ENCODE measurements at regions not wholly inside any gene's neighbourhood (a gene's known extent, or its start where the extent isn't known, plus 50 kb on each side); places are given as distances from the start of the nearest gene placed in this dataset.
A peak's percentile ranks its signal among the peaks of the same experiment; 100 is the strongest.

DNA sequence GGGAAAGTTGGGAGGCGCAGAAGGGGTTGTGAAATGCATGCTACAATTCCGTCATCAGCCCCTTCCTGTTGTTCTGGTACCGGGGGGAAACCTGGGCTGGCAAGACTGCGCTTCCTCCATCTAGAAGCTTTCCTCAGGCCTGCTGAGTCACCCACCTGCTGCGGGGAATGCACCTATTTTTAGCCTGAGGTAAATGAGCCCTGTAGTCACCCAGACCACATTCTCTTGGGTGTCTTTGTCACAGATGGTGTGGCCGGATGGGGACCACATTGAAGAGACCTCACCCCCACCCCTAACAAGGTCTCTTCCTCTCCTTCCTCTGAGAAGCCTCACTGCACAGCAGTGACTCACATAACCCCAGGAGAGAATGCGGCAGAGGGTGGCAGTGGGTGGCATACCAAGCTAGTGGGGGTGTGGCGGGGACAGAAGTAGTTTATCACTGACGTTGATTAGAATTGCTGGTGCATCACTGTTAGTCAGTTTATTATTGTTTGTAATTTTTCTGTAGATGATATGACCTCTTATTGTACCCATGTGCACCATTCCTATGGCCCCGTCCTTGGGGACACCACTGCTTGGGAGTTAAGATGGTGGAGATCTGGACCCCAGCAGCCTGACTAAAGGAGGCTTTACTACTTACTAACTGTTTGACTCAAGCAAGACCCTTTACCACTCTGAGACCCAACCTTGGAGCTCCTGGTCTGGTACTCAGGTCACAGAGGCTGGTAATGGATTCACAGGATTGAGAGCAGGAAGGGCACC is 83.0 kb upstream of the DUSP5 start:
- no peak for DNase-seq (ENCODE audit: low read depth)

DNA sequence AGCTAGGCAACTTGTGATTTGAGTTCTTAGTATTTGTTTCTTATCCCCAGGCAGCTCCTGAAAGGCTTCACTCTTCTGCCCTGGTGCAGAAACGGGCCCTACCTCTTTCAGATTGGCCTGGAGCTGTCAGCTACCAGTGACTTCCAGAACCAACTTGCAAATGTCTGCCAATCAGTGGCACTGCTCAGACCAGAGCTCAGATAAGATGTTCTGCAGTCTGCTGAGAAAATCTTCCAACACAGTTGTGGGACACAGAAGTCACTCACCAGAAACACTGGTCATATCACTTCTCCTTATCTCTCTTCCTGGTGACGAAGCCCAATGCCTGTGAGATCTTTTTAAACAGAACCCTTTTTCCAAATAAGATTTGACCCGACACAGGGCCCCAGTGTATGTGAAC is 81.9 kb upstream of the DUSP5 start:
- no peak for DNase-seq (ENCODE audit: low read depth)

- DNase-seq (ENCODE audit: low read depth) = no peak
Observed at GRCh38 chr10:110416776-110417711, 80.7 kb upstream of the DUSP5 start.

- DNase-seq (ENCODE audit: low read depth) = no peak
Observed at GRCh38 chr10:110418218-110418617, 79.5 kb upstream of the DUSP5 start.

DNA sequence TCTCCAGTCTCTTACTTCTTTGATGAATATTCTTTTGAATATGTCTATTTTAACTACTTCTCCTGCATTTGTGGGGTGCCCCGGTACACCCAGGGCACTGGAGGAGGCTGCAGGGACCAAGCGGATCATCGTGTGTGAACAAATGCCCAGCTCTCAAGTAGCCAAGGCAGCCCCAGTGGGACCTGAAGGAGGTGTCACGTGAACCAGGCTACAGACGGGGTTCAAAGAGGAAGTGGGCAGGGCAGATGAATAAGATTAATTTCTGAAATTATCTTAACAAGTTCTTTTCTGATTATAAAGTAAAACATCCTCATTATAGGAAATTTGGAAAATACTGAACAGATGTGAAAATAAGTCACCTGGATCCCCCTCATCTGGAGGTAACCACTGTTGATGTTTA is 78.4 kb upstream of the DUSP5 start:
- no peak for DNase-seq (ENCODE audit: low read depth)

DNA sequence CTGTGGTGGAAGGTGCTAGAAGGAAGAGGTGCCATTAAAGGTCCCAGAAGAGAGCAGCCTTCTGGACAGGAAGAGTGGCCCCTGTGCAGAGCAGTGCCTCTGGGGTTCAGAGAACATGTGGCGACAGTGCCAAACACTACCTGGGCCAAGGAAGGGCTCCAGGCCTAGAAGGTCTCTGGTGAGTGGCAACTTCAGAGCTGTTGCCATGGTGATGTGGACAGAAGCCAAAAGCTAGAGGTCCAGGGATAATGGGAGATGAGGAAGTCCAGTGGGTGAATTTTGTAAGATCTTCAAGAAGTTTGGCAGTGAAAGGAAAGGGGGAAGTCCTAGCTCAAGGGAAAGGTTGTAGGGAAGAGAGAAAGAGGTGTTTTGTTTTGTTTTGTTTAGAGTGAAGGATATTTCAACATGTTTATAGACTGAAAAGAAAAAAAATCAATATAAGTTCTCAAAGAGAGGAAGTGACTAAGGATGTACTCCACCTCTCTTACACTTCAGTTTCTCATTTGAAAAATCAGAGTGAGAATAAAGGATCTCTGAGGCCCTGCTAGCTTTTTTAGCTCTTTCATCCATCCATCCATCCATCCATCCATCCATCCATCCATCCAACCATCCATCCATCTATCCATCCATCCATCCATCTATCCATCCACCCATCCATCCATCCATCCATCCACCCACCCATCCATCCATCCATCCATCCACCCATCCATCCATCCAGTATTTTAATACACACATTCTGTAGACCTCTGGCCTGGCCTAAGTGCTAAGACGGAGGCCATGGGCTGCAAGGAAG is 77.1 kb upstream of the DUSP5 start:
- peak; percentile 63 for DNase-seq (ENCODE audit: low read depth)

GRCh38 chr10:110421512-110422138 is 76.1 kb upstream of the DUSP5 start:
- no peak for DNase-seq (ENCODE audit: low read depth)

GRCh38 chr10:110422548-110422947 is 75.2 kb upstream of the DUSP5 start:
- no peak for DNase-seq (ENCODE audit: low read depth)

- no peak for DNase-seq (ENCODE audit: low read depth)
Observed at GRCh38 chr10:110423650-110424049, 74.1 kb upstream of the DUSP5 start.

- peak; percentile 83 for DNase-seq (ENCODE audit: low read depth)
Observed at GRCh38 chr10:110425684-110426293, 71.9 kb upstream of the DUSP5 start.

DNA sequence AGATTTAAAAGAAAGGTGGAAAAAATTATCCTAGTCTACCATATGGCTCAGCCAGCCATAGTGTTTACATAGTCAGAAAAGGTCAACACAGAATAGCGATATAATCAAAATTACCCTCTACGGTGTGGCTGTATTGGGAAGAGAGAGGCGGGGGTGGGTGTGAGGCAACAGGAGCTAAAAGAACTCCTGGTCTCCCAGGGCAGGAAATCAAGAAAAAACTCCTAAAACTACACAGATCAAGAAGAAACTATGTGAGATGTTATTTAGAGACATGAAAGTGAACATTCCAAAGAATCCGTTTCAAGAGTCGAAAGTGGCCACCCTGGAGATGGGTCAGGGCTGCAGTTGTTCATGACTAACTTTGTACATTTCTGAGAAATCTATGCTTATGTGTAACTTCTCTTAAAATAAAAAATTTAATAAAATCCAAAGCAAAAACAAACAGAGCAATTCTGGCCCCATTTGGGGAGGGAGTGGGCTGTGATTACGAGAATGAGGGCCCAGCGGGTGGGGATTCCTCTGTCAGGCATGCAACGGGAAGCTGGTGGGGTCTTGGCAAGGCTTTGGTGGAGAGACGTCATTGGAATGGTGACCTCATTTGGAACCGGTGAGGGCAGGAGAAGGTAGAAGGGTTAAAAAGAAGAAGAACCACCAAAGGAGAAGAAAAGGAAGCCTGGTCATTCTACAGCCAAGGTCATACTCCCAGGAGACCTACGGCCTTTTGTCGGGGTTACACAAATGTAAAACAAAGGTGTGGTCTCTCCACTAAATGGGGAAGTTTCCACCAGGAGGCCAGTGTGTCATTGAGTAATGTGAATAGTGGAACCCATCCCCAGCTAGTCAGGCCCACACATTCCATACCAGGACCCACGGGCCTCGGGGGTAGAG is 71.2 kb upstream of the DUSP5 start:
- no peak for DNase-seq (ENCODE audit: low read depth)

DNA sequence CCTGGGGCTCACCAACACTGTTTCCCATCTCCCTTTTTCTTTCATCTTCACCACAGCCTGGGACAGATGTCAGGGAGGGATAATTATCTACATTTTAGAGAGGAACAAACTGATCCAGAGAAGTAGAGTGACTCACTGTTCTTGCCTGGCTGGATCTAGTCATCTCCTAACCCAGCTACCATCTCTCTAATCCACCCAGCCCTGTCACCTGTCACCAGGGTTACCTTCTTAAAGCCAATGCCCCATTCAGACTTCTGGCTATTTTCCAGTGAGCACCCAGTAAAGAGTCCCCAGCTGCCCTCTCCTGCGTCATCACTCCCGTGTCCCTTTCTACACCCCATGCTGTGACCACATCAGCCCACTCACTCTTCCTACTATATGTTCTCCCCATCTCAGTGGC is 68.4 kb upstream of the DUSP5 start:
- no peak for DNase-seq (ENCODE audit: low read depth)

DNA sequence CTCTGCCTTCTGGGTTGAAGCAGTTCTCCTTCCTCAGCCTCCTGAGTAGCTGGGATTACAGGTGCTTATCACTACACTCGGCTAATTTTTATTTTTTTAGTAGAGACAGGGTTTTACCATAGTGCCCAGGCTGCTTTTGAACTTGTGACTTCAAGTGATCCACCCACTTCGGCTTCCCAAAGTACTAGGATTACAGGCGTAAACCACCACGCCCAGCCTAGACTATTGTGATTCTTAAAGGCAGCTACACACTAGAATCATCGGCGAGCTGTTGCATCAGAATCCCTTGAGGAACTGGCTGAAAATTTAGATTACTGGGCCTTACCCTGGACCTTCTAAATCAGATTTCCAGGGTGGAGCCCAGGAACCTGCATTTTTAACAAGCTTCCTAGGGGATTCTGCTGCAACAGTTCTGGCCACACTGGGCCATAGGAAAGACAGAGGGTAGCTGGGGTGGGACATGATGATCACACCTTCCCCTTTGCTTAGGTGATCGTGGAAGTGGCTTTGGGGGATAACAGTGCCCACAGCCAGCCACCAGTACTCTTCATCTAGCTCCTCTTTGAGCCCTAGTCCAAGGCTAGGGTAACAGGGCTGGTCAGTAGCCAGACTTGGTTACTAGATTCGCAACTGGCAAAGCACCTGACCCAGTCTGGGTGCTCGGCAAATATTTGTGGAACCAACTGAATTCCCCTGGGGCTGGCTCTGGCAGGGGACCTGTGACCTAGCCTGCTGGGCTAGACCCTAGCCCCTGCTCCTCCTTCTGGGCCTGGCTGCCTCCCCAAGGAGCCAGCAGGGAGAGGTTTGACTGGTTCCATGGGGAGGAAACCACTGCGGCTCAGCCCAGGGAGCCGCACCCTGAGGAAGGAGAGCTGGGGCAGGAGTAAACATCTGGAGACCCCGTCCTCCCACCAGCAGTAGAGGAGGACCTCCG is 67.1 kb upstream of the DUSP5 start:
- no peak for DNase-seq (ENCODE audit: low read depth)

GRCh38 chr10:110431659-110432058 is 66.0 kb upstream of the DUSP5 start:
- no peak for DNase-seq (ENCODE audit: low read depth)

- DNase-seq (ENCODE audit: low read depth) = no peak
Observed at GRCh38 chr10:110432084-110432483, 65.6 kb upstream of the DUSP5 start.

- no peak for DNase-seq (ENCODE audit: low read depth)
Observed at GRCh38 chr10:110432814-110433565, 64.7 kb upstream of the DUSP5 start.

GRCh38 chr10:110433740-110434139 is 64.0 kb upstream of the DUSP5 start:
- no peak for DNase-seq (ENCODE audit: low read depth)

- no peak for DNase-seq (ENCODE audit: low read depth)
Observed at GRCh38 chr10:110434489-110435096, 63.1 kb upstream of the DUSP5 start.
